Muscle of back (tissue), 3 donors: ENCODE measurements at regions not wholly inside any gene's neighbourhood (a gene's known extent, or its start where the extent isn't known, plus 50 kb on each side); places are given as distances from the start of the nearest gene placed in this dataset.

Experiments used
- DNase-seq, 3 donors: peaks; one replicate each; pipeline versions ENCODE4 v3.0.0 to v3.0.0-alpha.2; 2013

- no peak for DNase-seq
Observed at GRCh38 chr1:186736971-186737685, 56.9 kb upstream of the PTGS2 start.

- no peak for DNase-seq
Observed at GRCh38 chr1:186735463-186735862, 55.2 kb upstream of the PTGS2 start.

DNA sequence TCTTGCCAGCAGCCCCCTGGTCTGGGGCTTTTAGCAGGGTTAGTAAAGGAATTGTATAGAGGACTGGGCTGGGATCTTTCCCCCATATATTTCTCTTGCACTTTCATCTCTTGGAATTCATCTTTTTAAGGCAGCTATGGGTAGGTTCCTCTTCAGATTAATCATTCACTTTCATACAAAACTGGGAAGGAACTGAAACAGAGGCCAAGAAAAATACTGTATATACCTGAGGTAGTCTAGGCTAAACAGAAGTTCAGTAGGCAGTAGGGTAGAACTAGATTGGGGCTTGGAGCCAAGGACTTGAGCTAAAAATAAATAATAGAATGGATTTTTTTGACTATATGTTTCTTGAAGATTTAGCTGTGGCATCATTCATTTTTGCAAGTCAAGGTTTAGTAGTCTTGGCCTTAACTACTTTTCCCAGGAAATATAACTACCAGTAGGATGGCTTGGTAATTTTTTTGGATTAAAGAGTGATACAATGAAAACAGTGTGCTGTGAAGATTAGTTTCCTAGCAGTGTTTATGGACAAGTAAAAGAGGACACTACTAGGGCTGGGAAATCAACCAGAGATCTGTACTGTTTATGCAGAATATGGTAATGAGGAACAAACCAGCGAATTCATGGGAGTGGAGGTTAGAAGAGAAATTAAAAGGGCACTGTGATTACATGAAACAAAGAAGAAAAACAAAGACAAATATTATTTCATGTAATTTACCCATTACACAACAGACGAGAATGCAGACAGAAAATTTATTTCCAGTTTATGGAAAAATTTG, 50.9 kb upstream of the PTGS2 start:
- DNase-seq = no peak
